ENCODE measurements at regions not wholly inside any gene's neighbourhood (a gene's known extent, or its start where the extent isn't known, plus 50 kb on each side); places are given as distances from the start of the nearest gene placed in this dataset.

- DNase-seq (ENCODE audit: low read depth) = no peak
These were observed 215.5 kb downstream of the BUD13 start for GRCh38 chr11:116557282-116557681.

- no peak for DNase-seq (ENCODE audit: low read depth)
These were observed 216.3 kb downstream of the BUD13 start for GRCh38 chr11:116556483-116556882.

- DNase-seq (ENCODE audit: low read depth) = no peak
These were observed 219.3 kb downstream of the BUD13 start for GRCh38 chr11:116553482-116553881.

GRCh38 chr11:116551576-116551975 lies 221.2 kb downstream of the BUD13 start:
- DNase-seq (ENCODE audit: low read depth) = no peak

GRCh38 chr11:116548256-116548655 lies 224.5 kb downstream of the BUD13 start:
- DNase-seq (ENCODE audit: low read depth) = no peak

- DNase-seq (ENCODE audit: low read depth) = no peak
These were observed 225.2 kb downstream of the BUD13 start for GRCh38 chr11:116547571-116547970.

GRCh38 chr11:116545912-116546311 lies 226.9 kb downstream of the BUD13 start:
- DNase-seq (ENCODE audit: low read depth) = no peak

GRCh38 chr11:116544721-116545120 lies 228.1 kb downstream of the BUD13 start:
- no peak for DNase-seq (ENCODE audit: low read depth)

GRCh38 chr11:116543911-116544475 lies 228.8 kb downstream of the BUD13 start:
- DNase-seq (ENCODE audit: low read depth) = no peak

- no peak for DNase-seq (ENCODE audit: low read depth)
These were observed 229.7 kb downstream of the BUD13 start for GRCh38 chr11:116543099-116543498.

- no peak for DNase-seq (ENCODE audit: low read depth)
These were observed 230.4 kb downstream of the BUD13 start for GRCh38 chr11:116542406-116542805.

- DNase-seq (ENCODE audit: low read depth) = no peak
These were observed 231.3 kb downstream of the BUD13 start for GRCh38 chr11:116541460-116541859.

- DNase-seq (ENCODE audit: low read depth) = no peak
These were observed 232.0 kb downstream of the BUD13 start for GRCh38 chr11:116540645-116541304.

- DNase-seq (ENCODE audit: low read depth) = no peak
These were observed 232.9 kb downstream of the BUD13 start for GRCh38 chr11:116539836-116540418.

- no peak for DNase-seq (ENCODE audit: low read depth)
These were observed 233.6 kb downstream of the BUD13 start for GRCh38 chr11:116539211-116539610.

- no peak for DNase-seq (ENCODE audit: low read depth)
These were observed 234.1 kb downstream of the BUD13 start for GRCh38 chr11:116538677-116539076.

GRCh38 chr11:116537709-116538108 lies 235.1 kb downstream of the BUD13 start:
- no peak for DNase-seq (ENCODE audit: low read depth)

- no peak for DNase-seq (ENCODE audit: low read depth)
These were observed 235.7 kb downstream of the BUD13 start for GRCh38 chr11:116537121-116537520.

- no peak for DNase-seq (ENCODE audit: low read depth)
These were observed 236.4 kb downstream of the BUD13 start for GRCh38 chr11:116536416-116536815.

GRCh38 chr11:116535994-116536393 lies 236.8 kb downstream of the BUD13 start:
- DNase-seq (ENCODE audit: low read depth) = no peak

GRCh38 chr11:116535120-116535519 lies 237.7 kb downstream of the BUD13 start:
- no peak for DNase-seq (ENCODE audit: low read depth)

GRCh38 chr11:116534270-116534975 lies 238.4 kb downstream of the BUD13 start:
- no peak for DNase-seq (ENCODE audit: low read depth)

- DNase-seq (ENCODE audit: low read depth) = no peak
These were observed 239.5 kb downstream of the BUD13 start for GRCh38 chr11:116533186-116533825.
